RWPE1 (cell line): ENCODE measurements at regions not wholly inside any gene's neighbourhood (a gene's known extent, or its start where the extent isn't known, plus 50 kb on each side); places are given as distances from the start of the nearest gene placed in this dataset.
"Not testable (repeated sequence)": the region's sequence is repeated elsewhere in the genome, so short reads cannot be mapped to it uniquely, and the experiment has no call there.

Experiments used
- CTCF ChIA-PET: fragments of 350-600 bp; sonication (Branson Sonifier 250); formaldehyde crosslinking; extraction: SDS; loops from one replicate; lab custom pipeline; 2021; lab: Yijun Ruan, JAX
- POLR2A ChIA-PET: fragments of 400-600 bp; formaldehyde crosslinking; extraction: SDS; loops from one replicate; lab custom pipeline; 2020; ENCODE audit warnings: antibody characterized with exemption; ENCODE audit not compliant: low non-redundant PET; lab: Yijun Ruan, JAX
- DNase-seq: peaks from one replicate; pipeline ENCODE4 v3.0.0; 2012; ENCODE audit warnings: low spot score
- H3K27ac ChIP-seq: fragments of 450-650 bp; 2 replicates; pipeline ENCODE4 v1.5.1; 2017
- CTCF ChIP-seq: fragments of 450-650 bp; conservative IDR thresholded peaks from 2 replicates; pipeline ENCODE4 v1.5.1; 2017; ENCODE audit warnings: low read depth, mild to moderate bottlenecking

- H3K27ac ChIP-seq, result no peak overlapping the region
- no peak for TF ChIP-seq CTCF
- no peak for DNase-seq
- ChIA-PET POLR2A (no interaction called here), CTCF (no interaction called here)
Observed at GRCh38 chr16:64346080-64346479, 775.8 kb downstream of the CDH11 start.

GRCh38 chr16:64345142-64345541, 776.7 kb downstream of the CDH11 start:
- ChIA-PET CTCF (interaction anchor here (0.8 kb wide), 1 partner anchor 16 kb away, joined by 4 read pairs; no protein-coding TSS in a partner anchor), POLR2A (no interaction called here)
- DNase-seq, result no peak
- H3K27ac ChIP-seq, result no peak overlapping the region
- TF ChIP-seq CTCF, result no peak

DNA sequence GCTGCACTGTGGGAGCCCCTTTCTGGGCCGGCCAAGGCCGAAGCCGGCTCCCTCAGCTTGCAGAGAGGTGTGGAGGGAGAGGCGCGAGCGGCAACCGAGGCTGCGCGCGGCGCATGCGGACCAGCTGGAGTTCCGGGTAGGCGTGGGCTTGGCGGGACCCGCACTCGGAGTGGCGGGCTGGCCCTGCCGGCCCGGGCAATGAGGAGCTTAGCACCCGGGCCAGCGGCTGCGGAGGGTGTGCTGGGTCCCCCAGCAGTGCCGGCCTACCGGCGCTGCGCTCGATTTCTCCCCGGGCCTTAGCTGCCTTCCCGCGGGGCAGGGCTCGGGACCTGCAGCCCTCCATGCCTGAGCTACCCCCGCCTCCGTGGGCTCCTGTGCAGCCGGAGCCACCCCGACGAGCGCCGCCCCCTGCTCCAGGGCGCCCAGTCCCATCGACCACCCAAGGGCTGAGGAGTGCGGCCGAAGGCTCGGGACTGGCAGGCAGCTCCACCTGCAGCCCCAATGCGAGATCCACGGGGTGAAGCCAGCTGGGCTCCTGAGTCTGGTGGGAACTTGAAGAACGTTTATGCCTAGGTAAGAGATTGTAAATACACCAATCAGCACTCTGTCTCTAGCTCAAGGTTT, 777.9 kb downstream of the CDH11 start:
- DNase-seq, POLR2A ChIA-PET, H3K27ac ChIP-seq: not testable (repeated sequence)
- CTCF ChIA-PET, result interaction anchor here (0.6 kb wide), 1 partner anchor 55 kb away, joined by 3 read pairs; no protein-coding TSS in a partner anchor

GRCh38 chr16:64343061-64343819, 778.6 kb downstream of the CDH11 start:
- TF ChIP-seq CTCF, result no peak
- ChIA-PET POLR2A (no interaction called here), CTCF (interaction anchor here (0.6 kb wide), 1 partner anchor 55 kb away, joined by 3 read pairs; no protein-coding TSS in a partner anchor)
- no peak overlapping the region for H3K27ac ChIP-seq
- DNase-seq, result no peak

- H3K27ac ChIP-seq, DNase-seq, CTCF ChIA-PET, POLR2A ChIA-PET: not testable (repeated sequence)
Observed at GRCh38 chr16:64341336-64341735, 780.5 kb downstream of the CDH11 start.

DNA sequence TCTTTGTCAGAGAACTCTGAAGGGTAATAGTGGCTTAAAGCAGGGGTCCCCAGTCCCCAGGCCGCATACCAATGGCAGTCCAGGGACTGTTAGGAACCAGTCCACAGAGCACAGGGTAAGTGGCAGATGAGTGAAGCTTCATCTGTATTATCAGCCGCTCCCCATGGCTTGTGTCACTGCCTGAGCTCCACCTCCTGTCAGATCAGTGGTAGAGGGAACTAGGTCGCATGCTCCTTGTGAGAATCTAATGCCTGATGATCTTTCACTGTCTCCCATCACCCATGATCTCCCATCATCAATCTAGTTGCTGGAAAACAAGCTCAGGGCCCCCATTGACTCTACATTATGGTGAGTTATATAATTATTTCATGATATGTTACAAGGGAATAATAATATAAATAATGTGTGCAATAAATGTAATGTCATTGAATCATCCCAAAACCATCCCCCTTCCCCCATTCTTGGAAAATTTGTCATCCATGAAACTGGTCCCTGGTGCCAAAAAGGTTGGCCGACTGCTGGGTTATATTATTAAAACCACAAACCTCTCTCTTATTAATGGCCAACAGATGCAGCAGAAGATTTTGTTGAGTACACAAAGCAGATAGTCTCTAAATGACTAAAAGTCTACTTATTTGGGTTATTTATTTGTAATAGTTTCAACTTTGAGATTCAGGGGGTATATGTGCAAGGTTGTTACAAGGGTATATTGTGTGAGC, 782.7 kb downstream of the CDH11 start:
- POLR2A ChIA-PET, result no interaction called here
- H3K27ac ChIP-seq, result no peak overlapping the region
- TF ChIP-seq CTCF, result no peak
- CTCF ChIA-PET, result interaction anchor here (0.5 kb wide), 1 partner anchor 38 kb away, joined by 3 read pairs; no protein-coding TSS in a partner anchor
- no peak for DNase-seq

DNA sequence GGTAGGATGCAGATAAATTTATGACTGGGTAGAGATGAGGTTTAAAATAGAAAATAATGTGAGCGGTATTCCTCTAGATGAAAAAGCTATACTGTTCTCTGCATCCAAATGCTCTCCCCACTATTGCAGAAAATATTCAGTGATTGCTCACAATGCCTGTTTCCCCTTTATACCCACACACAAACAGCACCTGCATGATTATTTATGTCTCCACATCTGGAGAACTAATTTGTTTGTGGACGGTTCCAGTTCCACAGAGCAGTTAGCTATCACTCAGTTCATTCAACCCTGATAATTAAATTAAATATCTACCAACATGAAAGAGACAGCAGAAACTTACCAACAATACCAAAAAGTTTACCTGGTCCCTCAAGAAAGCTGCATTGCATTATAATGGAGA, 800.0 kb downstream of the CDH11 start:
- DNase-seq, result no peak
- TF ChIP-seq CTCF, result no peak
- POLR2A ChIA-PET, result no interaction called here
- no peak overlapping the region for H3K27ac ChIP-seq
- CTCF ChIA-PET, result no interaction called here
